ENCODE measurements at regions not wholly inside any gene's neighbourhood (a gene's known extent, or its start where the extent isn't known, plus 50 kb on each side); places are given as distances from the start of the nearest gene placed in this dataset.

- Histone ChIP-seq H3K27me3 (ENCODE audit: control insufficient read depth, insufficient read depth, low read length) (peaks cover 7% of the 10 kb centered on the region), H3K14ac (replicated peaks; ENCODE audit: low read depth, low read length) (no peak overlapping the region), H3K4me2 (ENCODE audit: low read depth, low read length) (no peak overlapping the region), H3K27ac (ENCODE audit: insufficient read depth, low read length) (no peak overlapping the region), H3K36me3 (ENCODE audit: control insufficient read depth, insufficient read depth, low read length) (no peaks in the 10 kb centered on the region), H3K9me1 (ENCODE audit: insufficient read depth, low read length) (no peaks in the 10 kb centered on the region), H2BK5ac (ENCODE audit: low read depth, low read length, poor library complexity, severe bottlenecking) (no peak overlapping the region), H2AFZ (replicated peaks; ENCODE audit: low read length, poor library complexity) (no peak overlapping the region), H3K18ac (ENCODE audit: low read depth, low read length) (no peak overlapping the region; the same call in 1 of the 2 replicates), H2BK15ac (ENCODE audit: low read depth, low read length) (no peak overlapping the region), H4K5ac (ENCODE audit: low read depth, low read length) (no peak overlapping the region), H3K9me3 (ENCODE audit: control insufficient read depth, insufficient read depth, low read length) (no peaks in the 10 kb centered on the region), H2AK9ac (replicated peaks; ENCODE audit: low read depth, low read length, poor library complexity) (no peak overlapping the region), H4K91ac (ENCODE audit: insufficient read depth, low read depth, low read length) (no peak overlapping the region), H4K8ac (ENCODE audit: low read depth in 2 of 2, low read length in 2 of 2) (no peak overlapping the region), H2BK120ac (ENCODE audit: low read depth, low read length) (no peak overlapping the region), H3K79me1 (ENCODE audit: low read depth in 1 of 2, low read length in 2 of 2) (no peaks in the 10 kb centered on the region), H2BK20ac (ENCODE audit: low read depth, low read length) (no peak overlapping the region), H3K56ac (ENCODE audit: extremely low read depth, insufficient read depth, low read length) (no peak overlapping the region), H3K4me1 (ENCODE audit: control insufficient read depth, insufficient read depth, low read length) (peaks cover 9% of the 10 kb centered on the region), H3K4me3 (ENCODE audit: insufficient read depth, low read depth, low read length) (no peak overlapping the region), H3K23ac (ENCODE audit: low read depth, low read length) (no peak overlapping the region), H4K20me1 (ENCODE audit: insufficient read depth, low read length) (no peaks in the 10 kb centered on the region), H3K9ac (ENCODE audit: low read depth, low read length) (no peak overlapping the region), H2AK5ac (ENCODE audit: low read depth, low read length) (no peak overlapping the region), H3K4ac (ENCODE audit: low read depth, low read length) (no peak overlapping the region)
- peak; percentile 14; the same call in 1 of the 2 replicates for ATAC-seq (ENCODE audit: low read depth)
- TF ChIP-seq, protein P1, sequence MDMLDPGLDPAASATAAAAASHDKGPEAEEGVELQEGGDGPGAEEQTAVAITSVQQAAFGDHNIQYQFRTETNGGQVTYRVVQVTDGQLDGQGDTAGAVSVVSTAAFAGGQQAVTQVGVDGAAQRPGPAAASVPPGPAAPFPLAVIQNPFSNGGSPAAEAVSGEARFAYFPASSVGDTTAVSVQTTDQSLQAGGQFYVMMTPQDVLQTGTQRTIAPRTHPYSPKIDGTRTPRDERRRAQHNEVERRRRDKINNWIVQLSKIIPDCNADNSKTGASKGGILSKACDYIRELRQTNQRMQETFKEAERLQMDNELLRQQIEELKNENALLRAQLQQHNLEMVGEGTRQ (IDR thresholded peaks at IDR 0.05; ENCODE audit: low read depth, low read length) = no peak
- WGBS, 2 experiments (ENCODE audit: extremely low coverage in 2 of 2, insufficient read length in 1 of 2) = no CpG with 5 or more reads among the region's 1 CpG
- ChIA-PET CTCF (no interaction called here), POLR2A (ENCODE audit: unreplicated experiment) (no interaction called here)
- intact Hi-C loops (cut with micrococcal nuclease) = no loop called here
- dilution Hi-C loops (cut with HindIII; ENCODE audit: low sequenced_read_pairs, unreplicated experiment) = no loop called here
- DNase-seq = peak; percentile 48
- BruUV-seq (replicated peaks) = no TSS peak
- in situ Hi-C loops (cut with MboI; ENCODE audit: low sequenced_read_pairs) = loop anchor here (10.0 kb wide), 1 partner anchor 1129 kb away; no protein-coding TSS in a partner anchor
Measured at GRCh38 chr12:11576104-11576503, 73.4 kb upstream of the ETV6 start.
